ENCODE measurements at regions not wholly inside any gene's neighbourhood (a gene's known extent, or its start where the extent isn't known, plus 50 kb on each side); places are given as distances from the start of the nearest gene placed in this dataset.
"Not testable (repeated sequence)": the region's sequence is repeated elsewhere in the genome, so short reads cannot be mapped to it uniquely, and the experiment has no call there.

GRCh38 chr1:163980394-163980793 is 578.6 kb upstream of the PBX1 start:
- no peak for TF ChIP-seq TAF1 (IDR thresholded peaks at IDR 0.05; ENCODE audit: borderline replicate concordance, low read depth, low read length)
- no peak for TF ChIP-seq POLR2A (IDR thresholded peaks at IDR 0.05; ENCODE audit: low read depth, low read length)
- TF ChIP-seq POLR2AphosphoS5 (IDR thresholded peaks at IDR 0.05; ENCODE audit: low read depth, low read length), result no peak
- DNase-seq (ENCODE audit: insufficient read length), result no peak
- no peak for FAIRE-seq

GRCh38 chr1:163981500-163982030 is 577.4 kb upstream of the PBX1 start:
- FAIRE-seq (no peak), DNase-seq (ENCODE audit: insufficient read length) (no peak)
- TF ChIP-seq TAF1 (IDR thresholded peaks at IDR 0.05; ENCODE audit: borderline replicate concordance, low read depth, low read length) (no peak), POLR2AphosphoS5 (IDR thresholded peaks at IDR 0.05; ENCODE audit: low read depth, low read length) (no peak), POLR2A (IDR thresholded peaks at IDR 0.05; ENCODE audit: low read depth, low read length) (no peak)

GRCh38 chr1:163983097-163983496 is 575.9 kb upstream of the PBX1 start:
- no peak for FAIRE-seq
- DNase-seq (ENCODE audit: insufficient read length), result no peak
- TF ChIP-seq TAF1 (IDR thresholded peaks at IDR 0.05; ENCODE audit: borderline replicate concordance, low read depth, low read length), result no peak
- TF ChIP-seq POLR2A (IDR thresholded peaks at IDR 0.05; ENCODE audit: low read depth, low read length), result no peak
- no peak for TF ChIP-seq POLR2AphosphoS5 (IDR thresholded peaks at IDR 0.05; ENCODE audit: low read depth, low read length)

GRCh38 chr1:163985700-163986099 is 573.3 kb upstream of the PBX1 start:
- no peak for FAIRE-seq
- TF ChIP-seq POLR2A (IDR thresholded peaks at IDR 0.05; ENCODE audit: low read depth, low read length) (no peak), TAF1 (IDR thresholded peaks at IDR 0.05; ENCODE audit: borderline replicate concordance, low read depth, low read length) (no peak), POLR2AphosphoS5 (IDR thresholded peaks at IDR 0.05; ENCODE audit: low read depth, low read length) (no peak)

GRCh38 chr1:163999131-163999530 is 559.9 kb upstream of the PBX1 start:
- FAIRE-seq (no peak), DNase-seq (ENCODE audit: insufficient read length) (no peak)
- TF ChIP-seq POLR2AphosphoS5 (IDR thresholded peaks at IDR 0.05; ENCODE audit: low read depth, low read length) (no peak), TAF1 (IDR thresholded peaks at IDR 0.05; ENCODE audit: borderline replicate concordance, low read depth, low read length) (no peak), POLR2A (IDR thresholded peaks at IDR 0.05; ENCODE audit: low read depth, low read length) (no peak)

More at GRCh38 chr1:163985700-163986099, 573.3 kb upstream of the PBX1 start:
- DNase-seq (ENCODE audit: insufficient read length), result no peak

- not testable (repeated sequence) for DNase-seq (ENCODE audit: insufficient read length); FAIRE-seq
These were observed 552.8 kb upstream of the PBX1 start for GRCh38 chr1:164006186-164006585.

GRCh38 chr1:164006621-164007020 is 552.4 kb upstream of the PBX1 start:
- no peak for FAIRE-seq
- TF ChIP-seq POLR2AphosphoS5 (IDR thresholded peaks at IDR 0.05; ENCODE audit: low read depth, low read length), result no peak
- TF ChIP-seq TAF1 (IDR thresholded peaks at IDR 0.05; ENCODE audit: borderline replicate concordance, low read depth, low read length), result no peak
- TF ChIP-seq POLR2A (IDR thresholded peaks at IDR 0.05; ENCODE audit: low read depth, low read length), result no peak
- no peak for DNase-seq (ENCODE audit: insufficient read length)

GRCh38 chr1:164017239-164017638 is 541.7 kb upstream of the PBX1 start:
- TF ChIP-seq POLR2A (IDR thresholded peaks at IDR 0.05; ENCODE audit: low read depth, low read length), result no peak
- TF ChIP-seq POLR2AphosphoS5 (IDR thresholded peaks at IDR 0.05; ENCODE audit: low read depth, low read length), result no peak
- no peak for TF ChIP-seq TAF1 (IDR thresholded peaks at IDR 0.05; ENCODE audit: borderline replicate concordance, low read depth, low read length)
- DNase-seq (ENCODE audit: insufficient read length) (no peak), FAIRE-seq (no peak)

GRCh38 chr1:164020391-164020790 is 538.6 kb upstream of the PBX1 start:
- FAIRE-seq (no peak), DNase-seq (ENCODE audit: insufficient read length) (no peak)
- TF ChIP-seq POLR2AphosphoS5 (IDR thresholded peaks at IDR 0.05; ENCODE audit: low read depth, low read length) (no peak), POLR2A (IDR thresholded peaks at IDR 0.05; ENCODE audit: low read depth, low read length) (no peak)

GRCh38 chr1:164021813-164022212 is 537.2 kb upstream of the PBX1 start:
- TF ChIP-seq TAF1 (IDR thresholded peaks at IDR 0.05; ENCODE audit: borderline replicate concordance, low read depth, low read length), result no peak
- TF ChIP-seq POLR2A (IDR thresholded peaks at IDR 0.05; ENCODE audit: low read depth, low read length), result no peak
- no peak for TF ChIP-seq POLR2AphosphoS5 (IDR thresholded peaks at IDR 0.05; ENCODE audit: low read depth, low read length)
- no peak for FAIRE-seq
- no peak for DNase-seq (ENCODE audit: insufficient read length)

- DNase-seq (ENCODE audit: insufficient read length) (no peak), FAIRE-seq (no peak)
- TF ChIP-seq POLR2AphosphoS5 (IDR thresholded peaks at IDR 0.05; ENCODE audit: low read depth, low read length) (no peak), TAF1 (IDR thresholded peaks at IDR 0.05; ENCODE audit: borderline replicate concordance, low read depth, low read length) (no peak), POLR2A (IDR thresholded peaks at IDR 0.05; ENCODE audit: low read depth, low read length) (no peak)
These were observed 525.2 kb upstream of the PBX1 start for GRCh38 chr1:164033782-164034181.

GRCh38 chr1:164040754-164041153 is 518.2 kb upstream of the PBX1 start:
- no peak for TF ChIP-seq POLR2A (IDR thresholded peaks at IDR 0.05; ENCODE audit: low read depth, low read length)
- no peak for TF ChIP-seq TAF1 (IDR thresholded peaks at IDR 0.05; ENCODE audit: borderline replicate concordance, low read depth, low read length)
- no peak for TF ChIP-seq POLR2AphosphoS5 (IDR thresholded peaks at IDR 0.05; ENCODE audit: low read depth, low read length)
- FAIRE-seq (no peak), DNase-seq (ENCODE audit: insufficient read length) (no peak)

- no peak for FAIRE-seq
- no peak for TF ChIP-seq TAF1 (IDR thresholded peaks at IDR 0.05; ENCODE audit: borderline replicate concordance, low read depth, low read length)
- TF ChIP-seq POLR2A (IDR thresholded peaks at IDR 0.05; ENCODE audit: low read depth, low read length), result no peak
- TF ChIP-seq POLR2AphosphoS5 (IDR thresholded peaks at IDR 0.05; ENCODE audit: low read depth, low read length), result no peak
- DNase-seq (ENCODE audit: insufficient read length), result no peak
These were observed 507.2 kb upstream of the PBX1 start for GRCh38 chr1:164051782-164052181.

Data from GM12892 (cell line).